Activated naive CD4-positive, alpha-beta T cell treated with anti-CD3 and anti-CD28 coated beads for 36 hours (primary cell): ENCODE measurements at regions not wholly inside any gene's neighbourhood (a gene's known extent, or its start where the extent isn't known, plus 50 kb on each side); places are given as distances from the start of the nearest gene placed in this dataset.
"Not testable (repeated sequence)": the region's sequence is repeated elsewhere in the genome, so short reads cannot be mapped to it uniquely, and the experiment has no call there.

Experiments used
- CTCF ChIA-PET: fragments of 350-600 bp; sonication (Branson Sonifier 250); formaldehyde crosslinking; loops from one replicate; lab custom pipeline; 2021; ENCODE audit warnings: antibody characterized with exemption; lab: Charles Lee
- DNase-seq: peaks from one replicate; pipeline ENCODE4 v3.0.0-alpha.2; 2020
- H3K27ac Mint-ChIP-seq: one replicate; pipeline ENCODE4 v1.8.0; 2021; ENCODE audit warnings: mild to moderate bottlenecking, mixed read lengths
- H3K27me3 Mint-ChIP-seq: one replicate; pipeline ENCODE4 v1.8.0; 2021; ENCODE audit warnings: low read depth, mixed read lengths
- H3K36me3 Mint-ChIP-seq: one replicate; pipeline ENCODE4 v1.8.0; 2021; ENCODE audit warnings: low read depth, mixed read lengths
- H3K4me1 Mint-ChIP-seq: one replicate; pipeline ENCODE4 v1.8.0; 2021; ENCODE audit warnings: low read depth, mixed read lengths
- H3K4me3 Mint-ChIP-seq: one replicate; pipeline ENCODE4 v1.8.0; 2021; ENCODE audit warnings: mild to moderate bottlenecking, moderate library complexity, mixed read lengths
- H3K9me3 Mint-ChIP-seq: one replicate; pipeline ENCODE4 v1.8.0; 2021; ENCODE audit warnings: mixed read lengths
- intact Hi-C: fragments of 100-400 bp; cut with micrococcal nuclease; formaldehyde crosslinking; loops from one replicate; pipeline ENCODE4 v1.15.1; 2023

DNA sequence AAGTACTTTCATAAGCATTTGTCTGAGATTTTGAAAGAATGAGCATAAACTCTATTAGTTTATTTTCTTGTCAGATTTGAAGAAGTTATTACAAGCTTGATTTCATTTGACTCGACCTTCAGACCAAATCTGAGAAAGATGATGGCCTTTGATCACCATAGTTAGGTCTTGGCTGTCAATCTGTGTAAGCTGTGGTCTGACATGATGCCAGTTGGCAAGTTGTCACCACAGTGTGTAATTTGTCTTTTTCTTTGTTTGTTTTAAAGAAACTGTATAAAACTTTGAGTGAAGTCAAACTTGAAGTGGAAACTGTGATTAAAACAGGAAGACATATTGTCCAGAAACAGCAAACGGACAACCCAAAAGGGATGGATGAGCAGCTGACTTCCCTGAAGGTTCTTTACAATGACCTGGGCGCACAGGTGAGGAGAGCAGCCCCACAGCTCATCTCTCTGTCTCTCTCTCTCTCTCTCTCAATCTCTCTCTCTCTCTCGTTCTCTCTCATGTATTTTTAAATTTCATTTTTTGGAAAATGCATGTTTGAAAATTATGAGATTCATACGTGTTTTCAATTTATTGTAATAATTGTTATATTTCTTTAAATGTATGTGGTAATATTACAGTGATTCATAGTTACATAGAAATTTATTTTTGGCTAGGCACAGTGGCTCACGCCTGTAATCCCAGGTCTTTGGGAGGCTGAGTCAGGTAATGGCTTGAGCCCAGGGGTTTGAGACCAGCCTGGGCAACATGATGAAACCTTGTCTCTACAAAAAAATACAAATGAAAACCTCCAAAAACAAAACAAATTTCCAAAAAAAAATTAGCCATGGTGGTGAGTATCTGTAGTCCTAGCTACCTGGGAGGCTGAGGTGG lies 208.1 kb downstream of the UTRN start:
- Mint-ChIP-seq H3K27me3 (no peaks in the 10 kb centered on the region), H3K4me1 (peaks cover 8% of the 10 kb centered on the region), H3K27ac (no peak overlapping the region), H3K36me3 (peaks cover 22% of the 10 kb centered on the region), H3K4me3 (no peak overlapping the region), H3K9me3 (no peaks in the 10 kb centered on the region)
- CTCF ChIA-PET = no interaction called here
- intact Hi-C loops = no loop called here
- no peak for DNase-seq

DNA sequence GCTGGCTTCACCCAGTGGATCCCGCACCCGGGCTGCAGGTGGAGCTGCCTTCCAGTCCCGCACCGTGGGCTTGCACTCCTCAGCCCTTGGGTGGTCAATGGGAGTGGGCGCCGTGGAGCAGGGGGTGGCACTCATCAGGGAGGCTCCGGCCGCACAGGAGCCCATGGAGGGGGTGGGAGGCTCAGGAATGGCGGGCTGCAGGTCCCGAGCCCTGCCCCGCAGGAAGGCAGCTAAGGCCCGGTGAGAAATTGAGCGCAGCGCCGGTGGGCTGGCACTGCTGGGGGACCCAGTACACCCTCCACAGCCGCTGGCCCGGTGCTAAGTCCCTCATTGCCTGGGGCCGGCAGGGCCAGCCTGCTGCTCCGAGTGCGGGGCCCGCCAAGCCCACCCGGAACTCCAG lies 209.9 kb downstream of the UTRN start:
- H3K27ac Mint-ChIP-seq, H3K9me3 Mint-ChIP-seq, H3K27me3 Mint-ChIP-seq, CTCF ChIA-PET, H3K4me1 Mint-ChIP-seq, intact Hi-C loops, DNase-seq, H3K4me3 Mint-ChIP-seq: not testable (repeated sequence)
- peaks cover 26% of the 10 kb centered on the region for H3K36me3 Mint-ChIP-seq

DNA sequence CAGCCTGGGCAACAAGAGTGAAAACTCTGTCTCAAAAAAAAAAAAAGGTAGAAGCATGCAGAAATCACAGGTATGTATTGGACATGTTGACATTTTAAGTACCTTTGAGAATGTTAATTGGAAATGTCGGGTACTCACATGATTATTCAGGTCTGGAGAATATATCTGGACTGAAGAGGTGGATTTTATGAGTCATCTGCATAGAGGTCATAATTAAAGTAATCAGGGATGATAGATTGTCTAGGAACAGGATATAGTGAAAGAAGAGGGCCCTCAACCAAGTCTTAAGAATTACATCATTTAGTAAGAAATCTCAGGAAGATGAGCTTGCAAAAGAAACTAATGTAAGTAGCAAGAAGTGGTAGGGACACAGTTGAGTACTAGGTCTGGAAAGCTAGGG lies 212.5 kb downstream of the UTRN start:
- Mint-ChIP-seq H3K4me3 (no peak overlapping the region), H3K36me3 (peaks cover 27% of the 10 kb centered on the region), H3K27me3 (no peaks in the 10 kb centered on the region), H3K9me3 (peaks cover under 1% of the 10 kb centered on the region), H3K27ac (no peak overlapping the region), H3K4me1 (peaks cover 13% of the 10 kb centered on the region)
- CTCF ChIA-PET = no interaction called here
- no peak for DNase-seq
- intact Hi-C loops = no loop called here

DNA sequence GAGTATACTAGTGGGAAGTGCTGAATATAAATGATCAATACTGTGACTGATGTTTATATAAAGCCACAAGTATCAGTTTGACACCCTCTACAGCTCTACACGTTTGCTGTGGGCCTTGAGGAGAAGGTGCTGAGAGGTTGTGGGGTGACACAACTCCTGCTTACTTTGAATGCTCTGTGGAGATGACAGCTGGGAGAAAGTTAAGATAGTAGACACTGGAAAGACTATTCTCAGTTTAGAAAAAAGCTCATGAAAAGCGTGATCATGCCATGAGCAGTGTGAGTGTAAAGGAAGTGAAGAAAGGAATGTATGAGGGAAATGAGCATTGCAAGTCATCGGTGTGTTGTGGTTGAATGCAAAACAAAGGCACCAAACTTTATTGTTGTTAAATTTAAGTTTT lies 215.8 kb downstream of the UTRN start:
- Mint-ChIP-seq H3K27ac (no peak overlapping the region), H3K27me3 (no peaks in the 10 kb centered on the region), H3K4me3 (no peak overlapping the region), H3K36me3 (peaks cover 56% of the 10 kb centered on the region), H3K9me3 (peaks cover 17% of the 10 kb centered on the region), H3K4me1 (peaks cover 13% of the 10 kb centered on the region)
- no peak for DNase-seq
- intact Hi-C loops = no loop called here
- CTCF ChIA-PET = interaction anchor here (0.5 kb wide), 1 partner anchor 17 kb away, joined by 3 read pairs; no protein-coding TSS in a partner anchor

DNA sequence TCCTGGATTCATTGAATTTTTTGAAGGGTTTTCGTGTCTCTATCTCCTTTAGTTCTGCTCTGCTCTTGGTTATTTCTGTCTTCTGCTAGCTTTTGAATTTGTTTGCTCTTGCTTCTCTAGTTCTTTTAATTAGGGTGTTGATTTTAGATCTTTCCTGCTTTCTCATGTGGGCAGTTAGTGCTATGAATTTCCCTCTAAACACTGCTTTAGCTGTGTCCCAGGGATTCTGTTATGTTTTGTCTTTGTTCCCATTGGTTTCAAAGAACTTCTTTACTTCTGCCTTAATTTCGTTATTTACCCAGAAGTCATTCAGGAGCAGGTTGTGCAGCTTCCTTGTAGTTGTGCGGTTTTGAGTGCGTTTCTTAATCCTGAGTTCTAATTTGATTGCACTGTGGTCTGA lies 220.1 kb downstream of the UTRN start:
- CTCF ChIA-PET = interaction anchor here (0.6 to 0.7 kb wide), 2 partner anchors 257 to 1794 kb away, joined by 3 to 4 read pairs; no protein-coding TSS in a partner anchor
- peaks cover 20% of the 10 kb centered on the region for H3K9me3 Mint-ChIP-seq
- H3K27me3 Mint-ChIP-seq, H3K4me1 Mint-ChIP-seq, DNase-seq, H3K4me3 Mint-ChIP-seq, intact Hi-C loops, H3K27ac Mint-ChIP-seq: not testable (repeated sequence)
- H3K36me3 Mint-ChIP-seq = peaks cover 63% of the 10 kb centered on the region

DNA sequence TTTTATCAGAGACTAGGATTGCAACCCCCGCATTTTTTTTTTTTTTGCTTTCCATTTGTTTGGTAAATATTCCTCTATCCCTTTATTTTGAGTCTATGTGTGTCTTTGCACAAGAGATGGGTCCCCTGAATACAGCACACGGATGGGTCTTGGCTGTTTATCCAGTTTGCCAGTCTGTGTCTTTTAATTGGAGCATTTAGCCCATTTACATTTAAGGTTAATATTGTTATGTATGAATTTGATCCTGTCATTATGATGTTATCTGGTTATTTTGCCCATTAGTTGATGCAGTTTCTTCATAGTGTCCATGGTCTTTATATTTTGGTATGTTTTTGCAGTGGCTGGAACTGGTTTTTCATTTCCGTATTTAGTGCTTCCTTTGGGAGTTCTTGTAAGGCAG lies 220.9 kb downstream of the UTRN start:
- H3K4me1 Mint-ChIP-seq, DNase-seq, intact Hi-C loops, H3K27me3 Mint-ChIP-seq, H3K4me3 Mint-ChIP-seq, H3K27ac Mint-ChIP-seq: not testable (repeated sequence)
- CTCF ChIA-PET = interaction anchor here (0.7 kb wide), 1 partner anchor 258 kb away, joined by 3 read pairs; no protein-coding TSS in a partner anchor
- Mint-ChIP-seq H3K9me3 (peaks cover 20% of the 10 kb centered on the region), H3K36me3 (peaks cover 59% of the 10 kb centered on the region)

DNA sequence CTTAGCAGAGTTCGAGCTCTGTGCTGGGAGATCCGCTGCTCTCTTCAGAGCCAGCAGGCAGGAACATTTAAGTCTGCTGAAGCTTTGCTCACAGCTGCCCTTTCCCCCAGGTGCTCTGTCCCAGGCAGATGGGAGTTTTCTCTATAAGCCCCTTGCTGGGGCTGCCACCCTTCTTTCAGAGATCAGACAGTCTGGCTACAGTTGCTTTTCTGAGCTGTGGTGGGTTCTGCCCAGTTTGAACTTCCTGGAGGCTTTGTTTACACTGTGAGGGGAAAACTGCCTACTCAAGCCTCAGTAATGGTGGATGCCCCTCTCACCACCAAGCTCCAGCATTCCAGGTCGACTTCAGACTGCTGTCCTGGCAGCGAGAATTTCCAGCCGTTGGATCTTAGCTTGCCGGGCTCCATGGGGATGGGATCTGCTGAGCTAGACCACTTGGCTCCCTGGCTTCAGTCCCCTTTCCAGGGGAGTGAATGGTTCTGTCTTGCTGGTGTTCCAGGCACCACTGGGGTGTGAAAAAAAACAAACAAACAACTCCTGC lies 222.7 kb downstream of the UTRN start:
- H3K4me1 Mint-ChIP-seq, DNase-seq, H3K27ac Mint-ChIP-seq, intact Hi-C loops, CTCF ChIA-PET, H3K4me3 Mint-ChIP-seq, H3K27me3 Mint-ChIP-seq: not testable (repeated sequence)
- peaks cover 51% of the 10 kb centered on the region for H3K36me3 Mint-ChIP-seq
- peaks cover 18% of the 10 kb centered on the region for H3K9me3 Mint-ChIP-seq

DNA sequence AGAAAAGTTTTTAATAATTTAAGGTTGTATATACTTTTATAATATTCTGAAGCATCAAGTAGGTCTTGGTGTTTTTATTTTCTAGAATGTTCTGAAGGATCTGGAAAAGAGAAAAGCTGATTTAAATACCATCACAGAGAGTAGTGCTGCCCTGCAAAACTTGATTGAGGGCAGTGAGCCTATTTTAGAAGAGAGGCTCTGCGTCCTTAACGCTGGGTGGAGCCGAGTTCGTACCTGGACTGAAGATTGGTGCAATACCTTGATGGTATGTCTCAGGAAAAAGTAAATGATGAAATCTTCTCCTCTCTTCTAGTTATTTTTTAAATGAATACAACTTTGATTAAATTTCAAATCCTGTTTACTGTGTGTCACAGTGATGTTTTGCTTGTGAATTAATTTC lies 225.7 kb downstream of the UTRN start:
- peaks cover 3% of the 10 kb centered on the region for H3K9me3 Mint-ChIP-seq
- no peak overlapping the region for H3K27ac Mint-ChIP-seq
- intact Hi-C loops = no loop called here
- H3K27me3 Mint-ChIP-seq = no peaks in the 10 kb centered on the region
- H3K4me1 Mint-ChIP-seq = no peaks in the 10 kb centered on the region
- peaks cover 29% of the 10 kb centered on the region for H3K36me3 Mint-ChIP-seq
- DNase-seq = no peak
- CTCF ChIA-PET = interaction anchor here (1.8 kb wide), 1 partner anchor 422 kb away, joined by 4 read pairs; no protein-coding TSS in a partner anchor
- no peak overlapping the region for H3K4me3 Mint-ChIP-seq

DNA sequence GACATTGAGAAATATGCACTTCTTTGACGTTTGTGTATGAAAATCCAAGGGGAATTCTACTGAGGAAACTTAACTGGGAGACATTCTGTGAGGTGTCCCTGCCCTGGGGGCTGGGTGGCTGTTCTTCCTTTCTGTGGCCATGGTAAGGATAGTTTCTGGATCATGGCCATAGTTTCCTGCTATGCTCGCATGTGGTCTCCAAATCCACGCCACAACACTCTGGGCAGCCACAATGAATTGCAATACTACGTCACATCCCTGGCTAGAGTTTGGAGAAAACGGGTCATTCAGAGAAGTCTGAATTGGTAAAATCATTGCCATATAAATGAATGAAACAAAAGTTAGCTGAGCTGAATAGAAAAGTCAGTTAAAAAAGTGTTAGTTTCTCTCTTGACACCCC lies 230.6 kb downstream of the UTRN start:
- H3K36me3 Mint-ChIP-seq = peaks cover 15% of the 10 kb centered on the region
- intact Hi-C loops = no loop called here
- no peaks in the 10 kb centered on the region for H3K27me3 Mint-ChIP-seq
- no peaks in the 10 kb centered on the region for H3K9me3 Mint-ChIP-seq
- CTCF ChIA-PET = no interaction called here
- no peak for DNase-seq
- H3K27ac Mint-ChIP-seq = no peak overlapping the region
- H3K4me1 Mint-ChIP-seq = no peaks in the 10 kb centered on the region
- no peak overlapping the region for H3K4me3 Mint-ChIP-seq

DNA sequence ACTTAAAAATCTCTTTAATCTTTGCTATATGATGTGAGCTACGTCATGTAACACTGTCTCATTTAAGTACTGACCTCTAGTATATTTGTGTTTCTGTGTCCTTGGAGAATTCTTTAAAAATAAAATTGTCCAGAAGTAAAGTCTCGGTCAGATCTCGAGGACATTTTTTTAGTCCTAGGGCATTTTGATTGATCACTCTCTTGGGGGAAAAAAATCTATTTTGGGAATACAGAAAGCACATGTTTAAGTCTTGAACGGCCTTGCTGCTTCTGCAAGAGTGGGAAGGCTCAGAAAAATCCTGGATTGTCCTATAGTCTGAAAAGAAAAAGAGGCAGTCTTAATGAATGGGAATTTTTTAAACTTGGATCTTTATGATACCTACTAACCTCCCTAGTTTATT lies 234.3 kb downstream of the UTRN start:
- no peaks in the 10 kb centered on the region for H3K9me3 Mint-ChIP-seq
- CTCF ChIA-PET = no interaction called here
- H3K4me1 Mint-ChIP-seq = no peaks in the 10 kb centered on the region
- no peak overlapping the region for H3K4me3 Mint-ChIP-seq
- intact Hi-C loops = no loop called here
- peaks cover 14% of the 10 kb centered on the region for H3K36me3 Mint-ChIP-seq
- H3K27me3 Mint-ChIP-seq = no peaks in the 10 kb centered on the region
- no peak overlapping the region for H3K27ac Mint-ChIP-seq
- no peak for DNase-seq

DNA sequence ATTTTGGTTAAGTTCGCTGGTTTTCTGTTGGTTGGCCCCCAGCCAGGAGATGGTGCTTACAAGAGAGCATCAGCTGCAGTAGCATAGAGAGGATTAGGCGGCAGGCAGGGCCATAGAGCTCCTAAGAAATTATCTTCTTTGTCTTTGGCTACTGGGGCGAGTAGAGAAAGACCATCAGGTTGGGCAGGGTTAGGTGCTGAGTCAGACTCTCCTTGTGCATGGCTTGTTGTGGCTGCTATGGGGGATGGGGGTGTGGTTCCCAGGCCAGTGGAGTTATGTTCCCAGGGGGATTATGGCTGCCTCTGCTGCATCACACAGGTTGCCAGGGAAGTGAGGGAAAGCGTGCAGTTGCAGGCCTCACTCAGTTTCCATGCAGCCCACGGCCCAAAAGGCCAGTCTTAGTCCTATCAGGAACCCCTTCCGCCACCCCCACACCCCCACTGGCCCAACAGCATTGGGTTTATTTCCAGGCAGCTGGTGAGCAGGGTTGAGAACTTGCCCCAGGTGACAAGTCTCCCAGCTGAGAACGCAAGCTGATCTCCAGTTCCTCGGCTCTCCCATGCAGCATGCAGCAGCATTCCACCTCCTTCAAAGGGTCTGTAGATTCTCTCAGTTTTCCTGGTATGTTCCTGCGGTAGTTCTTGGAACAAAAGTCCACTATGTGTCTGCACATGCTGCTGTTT lies 243.7 kb downstream of the UTRN start:
- intact Hi-C loops = no loop called here
- Mint-ChIP-seq H3K27me3 (no peaks in the 10 kb centered on the region), H3K9me3 (no peaks in the 10 kb centered on the region), H3K4me3 (no peak overlapping the region), H3K27ac (no peak overlapping the region), H3K4me1 (no peaks in the 10 kb centered on the region), H3K36me3 (peaks cover 27% of the 10 kb centered on the region)
- CTCF ChIA-PET = interaction anchor here (0.6 kb wide), 1 partner anchor 372 kb away, joined by 3 read pairs; no protein-coding TSS in a partner anchor
- no peak for DNase-seq

DNA sequence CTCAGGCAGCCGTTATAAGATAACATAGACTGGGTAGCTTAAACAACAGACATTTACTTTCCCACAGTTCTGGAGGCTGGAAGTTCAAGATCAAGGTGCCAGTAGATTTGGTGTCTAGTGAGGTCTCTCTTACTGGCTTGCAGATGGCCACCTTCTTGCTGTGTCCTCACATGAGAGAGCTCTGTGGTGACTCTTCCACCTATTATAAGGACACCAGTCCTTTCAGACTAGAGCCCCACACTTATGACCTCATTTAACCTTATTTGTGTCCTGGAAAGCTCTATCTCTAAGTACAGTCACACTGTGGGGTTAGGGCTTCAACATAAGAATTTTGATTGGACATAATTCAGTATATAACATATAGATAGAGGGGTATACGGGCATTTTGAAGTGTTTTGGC lies 245.0 kb downstream of the UTRN start:
- Mint-ChIP-seq H3K4me3 (no peak overlapping the region), H3K36me3 (peaks cover 29% of the 10 kb centered on the region), H3K4me1 (no peaks in the 10 kb centered on the region), H3K9me3 (no peaks in the 10 kb centered on the region), H3K27ac (no peak overlapping the region), H3K27me3 (no peaks in the 10 kb centered on the region)
- intact Hi-C loops = no loop called here
- CTCF ChIA-PET = interaction anchor here (0.6 kb wide), 1 partner anchor 69 kb away, joined by 4 read pairs; no protein-coding TSS in a partner anchor
- no peak for DNase-seq
